GM12864 (cell line): ENCODE measurements at regions not wholly inside any gene's neighbourhood (a gene's known extent, or its start where the extent isn't known, plus 50 kb on each side); places are given as distances from the start of the nearest gene placed in this dataset.

Experiments
- DNase-seq: peaks from one replicate; pipeline ENCODE4 v3.0.0-alpha.2; 2011; ENCODE audit warnings: low read depth
- H3K4me3 ChIP-seq: 2 replicates; pipeline ENCODE4 v1.5.1; 2011; ENCODE audit warnings: mild to moderate bottlenecking, low read depth, low read length, control low read depth
- TF ChIP-seq, protein P1 (sequence below): IDR thresholded peaks from 2 replicates; pipeline ENCODE4 v1.5.1; 2011; ENCODE audit warnings: low read depth, mild to moderate bottlenecking, moderate library complexity, low read length, control low read depth, inconsistent platforms; ENCODE audit errors: missing control alignments

DNA sequence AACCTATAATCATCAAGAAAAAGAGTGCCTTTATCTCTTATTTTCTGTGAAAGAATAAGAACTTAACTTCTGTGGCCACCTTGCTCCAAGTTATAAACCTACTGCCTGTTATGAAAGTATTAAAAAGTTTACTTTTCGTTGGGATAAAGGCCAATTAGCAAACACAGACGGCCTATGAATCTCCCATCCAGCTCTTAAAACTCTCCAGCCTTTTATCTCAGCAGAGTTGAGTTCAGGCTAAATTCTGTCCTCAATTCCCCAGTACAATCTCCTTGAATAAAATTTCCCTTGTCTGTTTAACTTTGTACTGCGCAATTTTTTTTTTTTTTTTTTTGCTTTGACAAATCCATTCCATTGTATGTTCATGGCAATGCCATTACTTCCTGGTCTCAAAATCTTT, 1058.4 kb downstream of the SLITRK5 start:
- no peak for DNase-seq
- H3K4me3 ChIP-seq, result no peak overlapping the region
- TF ChIP-seq, protein P1, sequence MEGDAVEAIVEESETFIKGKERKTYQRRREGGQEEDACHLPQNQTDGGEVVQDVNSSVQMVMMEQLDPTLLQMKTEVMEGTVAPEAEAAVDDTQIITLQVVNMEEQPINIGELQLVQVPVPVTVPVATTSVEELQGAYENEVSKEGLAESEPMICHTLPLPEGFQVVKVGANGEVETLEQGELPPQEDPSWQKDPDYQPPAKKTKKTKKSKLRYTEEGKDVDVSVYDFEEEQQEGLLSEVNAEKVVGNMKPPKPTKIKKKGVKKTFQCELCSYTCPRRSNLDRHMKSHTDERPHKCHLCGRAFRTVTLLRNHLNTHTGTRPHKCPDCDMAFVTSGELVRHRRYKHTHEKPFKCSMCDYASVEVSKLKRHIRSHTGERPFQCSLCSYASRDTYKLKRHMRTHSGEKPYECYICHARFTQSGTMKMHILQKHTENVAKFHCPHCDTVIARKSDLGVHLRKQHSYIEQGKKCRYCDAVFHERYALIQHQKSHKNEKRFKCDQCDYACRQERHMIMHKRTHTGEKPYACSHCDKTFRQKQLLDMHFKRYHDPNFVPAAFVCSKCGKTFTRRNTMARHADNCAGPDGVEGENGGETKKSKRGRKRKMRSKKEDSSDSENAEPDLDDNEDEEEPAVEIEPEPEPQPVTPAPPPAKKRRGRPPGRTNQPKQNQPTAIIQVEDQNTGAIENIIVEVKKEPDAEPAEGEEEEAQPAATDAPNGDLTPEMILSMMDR, result no peak

DNA sequence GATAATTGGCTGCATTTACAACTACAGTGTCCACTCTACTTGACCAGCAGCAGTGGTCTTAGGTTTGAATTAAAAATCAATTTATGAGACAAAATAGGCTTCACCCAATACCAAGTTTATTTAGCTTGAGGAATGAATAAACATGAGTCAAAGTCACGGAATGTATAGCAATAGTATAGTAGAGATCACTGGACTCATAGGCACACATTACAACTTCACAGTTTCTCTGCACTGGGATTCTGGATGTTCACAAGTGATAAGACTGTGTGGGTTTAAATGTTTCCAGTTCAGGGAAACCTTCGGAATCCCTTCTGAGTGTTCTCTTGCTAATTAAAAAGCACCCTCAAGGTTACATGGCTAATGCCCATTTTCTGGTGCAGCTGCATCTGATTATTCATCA, 1064.9 kb downstream of the SLITRK5 start:
- no peak for DNase-seq
- no peak overlapping the region for H3K4me3 ChIP-seq
- TF ChIP-seq, protein P1, result no peak

DNA sequence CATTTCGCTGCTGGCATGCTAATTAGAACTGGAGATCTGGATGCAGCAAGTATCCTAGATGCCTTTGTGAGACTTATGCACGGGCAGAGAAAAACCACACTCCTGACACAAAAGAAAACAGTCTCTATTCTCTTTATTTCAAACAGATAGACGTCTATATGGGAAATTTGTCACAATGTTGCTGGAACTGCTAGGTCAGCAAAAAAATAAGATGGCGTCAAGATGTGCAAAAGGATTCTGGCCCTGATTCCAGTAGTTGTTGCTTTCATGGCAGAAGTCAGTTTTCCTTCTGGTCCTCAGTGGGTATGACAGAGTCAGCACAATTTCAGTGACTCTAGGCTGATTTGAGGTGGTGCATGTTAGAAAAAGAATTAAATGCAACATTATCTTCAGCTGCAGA, 1068.0 kb downstream of the SLITRK5 start:
- H3K4me3 ChIP-seq, result no peak overlapping the region
- DNase-seq, result no peak
- TF ChIP-seq, protein P1, result no peak

DNA sequence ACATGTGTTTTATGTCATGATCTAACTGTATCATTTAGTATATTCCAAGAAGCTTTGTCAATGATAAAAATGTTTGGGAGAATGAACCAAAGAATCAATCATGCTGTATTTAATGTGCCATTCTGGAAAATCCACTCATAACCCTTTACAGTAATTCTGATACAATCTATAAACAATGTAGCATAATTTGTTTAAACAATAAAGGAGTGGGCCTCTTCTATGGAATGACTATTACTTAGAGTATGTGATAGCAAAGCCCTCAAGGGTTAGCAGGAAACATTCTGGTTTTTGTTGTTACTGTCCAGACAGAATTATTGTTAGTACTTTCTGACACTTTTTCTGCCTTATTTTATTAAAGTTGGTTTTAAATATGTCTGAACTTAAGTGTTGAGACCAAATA, 1073.1 kb downstream of the SLITRK5 start:
- TF ChIP-seq, protein P1, result no peak
- DNase-seq, result no peak
- no peak overlapping the region for H3K4me3 ChIP-seq

DNA sequence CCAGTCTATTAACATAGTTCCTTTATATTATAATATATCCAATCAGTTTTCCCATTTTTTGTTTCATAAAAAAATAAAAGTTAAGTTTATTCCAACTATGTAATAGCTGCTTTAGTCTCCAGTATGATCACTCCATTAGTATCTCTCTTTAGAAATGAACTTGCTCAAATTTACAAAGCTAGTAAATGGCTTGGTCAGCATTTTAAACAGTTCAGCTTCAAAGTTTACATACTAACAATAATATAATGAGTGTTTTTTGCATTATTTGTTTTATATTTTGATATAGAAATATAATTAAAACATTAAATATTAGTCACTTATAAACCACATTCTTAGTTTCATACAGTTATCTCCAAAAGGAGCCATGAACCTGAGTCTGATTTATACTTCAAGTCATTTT, 1073.8 kb downstream of the SLITRK5 start:
- TF ChIP-seq, protein P1, result no peak
- H3K4me3 ChIP-seq, result no peak overlapping the region
- DNase-seq, result no peak

DNA sequence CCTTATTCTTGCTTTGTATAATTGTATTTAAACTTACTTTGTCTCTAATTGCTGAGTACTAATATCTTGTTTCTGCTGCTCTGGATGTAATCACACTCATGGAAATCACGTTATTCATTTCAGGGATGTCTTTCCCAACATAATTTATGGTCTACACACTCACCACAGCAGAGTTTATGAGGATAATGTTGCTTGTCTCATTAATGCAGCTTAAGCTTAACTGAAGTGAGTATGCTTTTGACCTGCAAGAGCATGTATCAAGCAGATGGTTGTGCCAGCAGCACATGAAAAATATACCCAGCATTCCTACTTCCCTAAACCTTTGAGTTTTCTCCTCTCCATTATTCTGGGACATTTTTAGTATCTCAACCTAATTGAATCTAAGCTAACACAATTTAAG, 1080.9 kb downstream of the SLITRK5 start:
- DNase-seq, result no peak
- H3K4me3 ChIP-seq, result no peak overlapping the region
- TF ChIP-seq, protein P1, result no peak

DNA sequence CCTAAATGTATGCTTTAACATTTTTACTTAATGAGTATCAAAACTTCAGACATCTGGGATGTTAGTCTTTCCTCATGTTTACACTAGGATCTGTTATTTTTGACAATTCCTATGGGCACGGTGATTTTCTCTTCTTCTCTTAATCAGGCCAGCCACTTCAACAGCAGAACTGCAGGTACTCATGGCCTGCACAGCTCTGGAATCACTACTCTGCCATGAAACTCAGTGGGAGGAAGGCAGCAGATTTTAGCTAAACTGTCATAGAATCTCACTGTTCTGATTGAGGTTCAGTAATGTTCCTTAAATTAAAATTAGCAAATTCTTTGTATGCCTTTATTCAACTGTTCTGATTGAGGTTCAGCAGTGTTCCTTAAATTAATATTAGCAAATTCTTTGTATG, 1083.0 kb downstream of the SLITRK5 start:
- no peak overlapping the region for H3K4me3 ChIP-seq
- DNase-seq, result no peak
- TF ChIP-seq, protein P1, result no peak
